Islet of Langerhans (tissue), 1 donor: ENCODE measurements at regions not wholly inside any gene's neighbourhood (a gene's known extent, or its start where the extent isn't known, plus 50 kb on each side); places are given as distances from the start of the nearest gene placed in this dataset.
"Not testable (repeated sequence)": the region's sequence is repeated elsewhere in the genome, so short reads cannot be mapped to it uniquely, and the experiment has no call there.

Experiments
- FAIRE-seq: peaks from one replicate; lab custom pipeline; 2011; peaks lifted over from hg19 to GRCh38; lab: Jason Lieb, UNC

- no peak for FAIRE-seq
Measured at GRCh38 chr21:41585199-41585994, 77.4 kb upstream of the TMPRSS2 start.

GRCh38 chr21:41584603-41585176, 76.7 kb upstream of the TMPRSS2 start:
- no peak for FAIRE-seq

DNA sequence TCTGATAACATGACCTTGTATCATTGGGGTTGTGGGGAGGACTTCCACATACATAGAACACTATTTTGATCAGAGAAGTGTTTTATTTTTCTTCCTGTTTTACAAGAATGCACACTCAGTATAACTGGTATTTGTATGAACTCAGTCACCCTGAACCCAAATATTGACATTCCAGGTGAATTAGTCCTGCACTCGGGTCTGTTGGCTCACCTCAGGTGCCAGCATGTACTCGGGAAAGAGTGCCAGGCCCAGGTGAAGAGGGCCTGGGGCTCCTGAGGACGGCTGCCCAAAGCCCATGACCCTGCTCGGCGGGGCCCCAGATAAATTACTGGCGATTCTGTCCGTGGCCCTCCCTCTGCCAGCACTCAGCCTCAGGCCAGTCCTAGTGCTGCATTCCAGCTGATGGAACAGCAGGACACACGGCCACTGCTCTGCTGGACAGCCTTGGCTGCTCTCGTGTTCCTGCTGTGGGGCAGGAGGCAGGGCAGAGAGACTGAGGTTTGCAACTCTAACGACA, 75.4 kb upstream of the TMPRSS2 start:
- FAIRE-seq, result peak; percentile 13

DNA sequence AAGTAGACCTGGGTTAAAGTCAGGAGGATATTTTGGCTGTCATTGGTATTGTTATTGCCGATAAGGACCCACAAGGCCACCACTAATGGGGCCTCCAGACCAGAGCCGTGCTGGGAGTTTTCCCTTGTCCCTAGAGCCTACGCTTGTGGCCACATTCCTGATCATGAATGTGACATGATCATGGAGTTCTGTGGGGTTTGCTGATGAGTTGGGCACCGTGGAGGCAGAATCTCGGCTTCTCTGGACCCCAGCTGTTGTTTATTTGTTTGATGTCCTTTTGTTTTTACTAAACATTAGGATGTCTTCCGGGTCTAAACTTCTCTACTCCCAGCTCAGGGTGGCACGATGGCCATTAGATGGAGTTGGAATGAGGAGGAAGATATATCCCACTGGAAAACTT, 74.9 kb upstream of the TMPRSS2 start:
- FAIRE-seq, result no peak

DNA sequence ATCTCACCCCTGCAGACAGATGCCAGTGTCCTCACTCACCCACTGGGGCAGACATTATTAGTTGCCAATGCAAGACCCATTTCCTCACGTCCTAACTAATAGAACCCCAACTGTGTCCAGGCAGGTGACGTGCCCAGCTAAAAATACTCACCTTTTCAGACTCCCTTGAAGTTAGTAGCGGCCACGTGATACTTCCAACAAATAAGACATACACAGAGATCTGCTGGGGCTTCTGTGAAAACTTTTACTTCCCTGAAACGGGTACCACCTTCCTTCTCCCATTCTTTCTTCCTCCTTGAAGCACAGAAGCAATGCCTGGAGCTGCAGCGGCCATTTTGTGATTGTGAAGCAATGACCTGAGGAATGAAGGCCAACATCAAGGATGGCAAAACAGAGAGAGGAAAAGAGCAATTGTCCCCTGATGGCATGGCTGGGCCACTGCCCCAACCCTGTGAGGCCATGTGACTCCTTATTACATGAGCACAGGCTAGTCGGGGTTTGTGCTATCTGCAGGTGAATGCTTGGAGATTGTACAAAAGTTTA, 74.4 kb upstream of the TMPRSS2 start:
- FAIRE-seq, result no peak

DNA sequence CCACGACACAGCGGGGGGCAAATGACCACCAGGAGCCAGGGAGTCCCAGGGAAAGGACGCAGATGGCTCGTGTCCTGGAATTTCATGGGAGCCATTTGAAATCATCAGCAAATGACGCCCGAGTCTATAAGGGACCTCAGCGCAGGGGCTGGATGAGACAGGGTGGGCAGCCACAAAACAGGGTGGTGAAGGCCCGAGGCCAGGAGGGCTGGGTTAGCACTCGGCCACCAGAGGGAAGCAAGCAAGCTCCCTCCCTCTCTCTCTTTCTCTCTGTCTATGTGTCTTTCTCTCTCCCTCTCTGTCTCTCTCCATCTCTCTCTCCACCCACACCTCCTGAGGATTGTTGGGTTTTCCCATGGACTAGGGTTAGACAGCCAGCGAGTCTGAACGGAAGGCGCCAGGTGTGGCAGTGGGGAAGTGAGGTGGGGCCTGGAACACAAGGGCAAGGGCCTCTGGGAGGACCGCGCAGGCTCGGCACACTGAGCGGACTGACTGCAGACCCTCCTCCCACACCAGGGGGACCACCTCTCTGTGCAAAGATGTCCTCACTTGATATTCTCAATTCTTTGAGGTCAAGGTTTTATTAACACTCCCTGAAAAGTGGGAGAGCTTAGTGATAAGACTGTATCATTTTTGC, 73.8 kb upstream of the TMPRSS2 start:
- no peak for FAIRE-seq

DNA sequence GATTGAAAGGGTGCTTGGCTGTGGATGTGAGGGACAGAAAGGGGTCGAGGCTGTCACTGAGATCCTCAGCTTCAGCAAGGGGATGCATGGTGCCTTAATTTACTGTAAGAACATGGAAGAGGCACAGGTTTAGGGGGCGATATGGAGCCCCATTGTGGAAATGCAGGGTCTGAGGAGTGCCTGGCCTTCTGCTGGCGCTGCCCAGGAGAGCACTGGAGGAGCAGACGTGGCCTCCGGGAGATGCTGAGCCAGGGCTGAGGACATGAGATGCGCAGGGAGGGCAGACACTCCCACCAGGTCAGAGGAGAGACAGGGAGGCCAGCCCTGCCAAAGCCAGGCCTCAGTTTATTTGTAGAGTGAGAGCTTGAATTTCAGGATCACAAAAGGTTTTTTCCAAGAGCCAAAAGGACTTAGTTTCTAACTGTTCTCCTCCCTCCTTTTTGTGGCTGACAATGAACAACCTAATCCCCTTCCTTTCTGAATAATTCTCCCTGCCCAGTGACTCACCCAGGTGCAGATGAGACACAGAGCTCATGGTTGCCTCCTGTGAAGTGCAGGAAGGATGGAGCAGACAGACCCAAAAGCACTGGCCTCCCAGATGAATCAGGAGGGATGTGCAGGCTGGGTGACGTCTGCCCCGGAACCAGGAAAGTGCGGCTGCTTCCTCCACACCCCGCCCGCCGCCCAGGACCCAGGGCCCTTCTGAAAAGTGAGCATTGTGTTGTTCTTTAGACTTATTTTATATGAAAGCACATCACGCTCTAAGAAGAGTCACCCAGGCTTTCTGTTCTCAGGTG, 73.0 kb upstream of the TMPRSS2 start:
- no peak for FAIRE-seq

- no peak for FAIRE-seq
Measured at GRCh38 chr21:41579692-41580091, 71.7 kb upstream of the TMPRSS2 start.

DNA sequence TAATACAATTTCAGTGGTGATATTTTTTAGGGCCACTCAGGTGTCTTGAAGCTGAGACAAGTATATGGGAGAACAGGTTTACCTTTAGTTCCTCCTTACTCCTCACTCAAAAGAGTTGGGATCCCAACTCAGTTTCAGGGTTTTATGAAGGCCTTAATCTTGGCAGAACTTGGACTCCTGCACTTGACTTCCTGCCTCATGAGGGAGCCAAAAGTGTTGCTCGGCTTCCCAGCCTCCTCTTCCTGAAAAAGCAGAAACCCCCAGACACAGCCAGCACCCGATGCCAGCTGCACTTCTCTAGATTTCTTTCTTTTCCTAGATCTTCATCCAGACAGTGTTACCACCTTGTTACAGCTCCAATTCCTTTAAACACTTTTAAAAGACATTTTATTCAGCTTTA, 70.8 kb upstream of the TMPRSS2 start:
- FAIRE-seq, result no peak

- FAIRE-seq, result peak; percentile 51
Measured at GRCh38 chr21:41578083-41578482, 70.1 kb upstream of the TMPRSS2 start.

GRCh38 chr21:41576013-41576615, 68.2 kb upstream of the TMPRSS2 start:
- no peak for FAIRE-seq

GRCh38 chr21:41573902-41574690, 66.1 kb upstream of the TMPRSS2 start:
- FAIRE-seq, result no peak

DNA sequence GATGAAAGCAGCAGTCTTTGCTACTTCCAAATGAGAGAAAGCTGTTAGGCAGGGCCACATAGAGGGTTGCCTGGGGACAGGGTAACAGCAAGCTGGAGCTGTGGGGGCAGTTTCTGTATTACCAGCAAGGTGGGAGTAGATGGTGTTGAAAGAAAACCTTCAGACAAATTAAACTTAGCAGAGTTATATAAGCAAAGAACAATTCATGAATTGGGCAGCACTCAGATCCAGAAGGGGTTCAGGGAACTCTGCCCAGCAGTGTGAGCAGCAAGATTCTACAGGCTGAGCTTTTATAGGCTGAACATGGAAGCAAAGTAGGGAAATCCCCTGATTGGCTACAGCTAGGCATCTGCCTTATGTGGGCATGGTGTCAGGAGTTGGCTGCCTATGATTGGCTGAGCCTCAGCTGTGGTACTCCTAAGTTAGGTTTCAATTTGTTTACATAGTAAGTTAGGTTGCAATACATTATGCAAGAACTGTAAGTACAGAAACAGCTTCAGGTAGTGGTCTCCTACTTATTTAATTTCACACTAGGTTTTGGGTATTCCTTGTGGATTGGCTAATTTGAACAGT, 64.1 kb upstream of the TMPRSS2 start:
- FAIRE-seq, result no peak

- FAIRE-seq, result no peak
Measured at GRCh38 chr21:41570791-41571355, 62.9 kb upstream of the TMPRSS2 start.

DNA sequence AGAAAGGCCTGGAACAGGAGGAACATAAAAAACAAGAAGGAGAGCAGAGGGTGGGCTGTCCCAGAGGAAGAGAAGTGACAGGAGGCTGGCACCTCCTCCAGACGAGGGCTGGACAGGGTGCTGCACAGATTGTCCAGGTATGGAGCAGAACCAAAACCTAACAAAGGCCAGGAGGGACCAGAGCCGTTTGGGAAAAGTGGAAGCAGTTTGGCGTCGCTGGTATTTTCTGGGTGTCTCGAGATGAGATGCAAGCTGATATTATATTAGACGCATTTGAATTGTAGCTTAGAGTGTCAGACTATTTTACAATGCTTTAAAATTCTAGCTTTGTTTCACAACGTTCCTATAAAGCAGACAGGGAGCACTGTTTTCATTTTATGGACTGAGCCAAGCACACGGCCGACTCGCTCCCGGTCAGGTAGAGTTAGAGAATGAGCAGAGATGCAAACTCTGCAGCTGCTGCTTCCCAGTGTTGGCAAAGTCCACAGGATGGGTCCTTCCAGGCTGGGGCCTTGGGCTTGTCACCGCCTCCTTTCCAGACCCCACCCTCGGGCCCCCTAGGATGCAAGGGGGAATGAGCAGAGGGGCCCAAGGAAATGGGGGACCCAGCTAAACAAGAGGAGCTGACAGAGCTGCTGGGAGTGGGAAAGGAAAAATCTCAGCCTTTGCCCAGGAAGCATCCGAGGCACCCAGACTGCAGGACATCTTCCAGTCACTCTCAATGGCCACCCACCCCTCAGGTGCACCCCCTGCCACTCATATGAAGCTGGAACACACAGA, 60.8 kb upstream of the TMPRSS2 start:
- no peak for FAIRE-seq

- no peak for FAIRE-seq
Measured at GRCh38 chr21:41567901-41568510, 60.0 kb upstream of the TMPRSS2 start.

DNA sequence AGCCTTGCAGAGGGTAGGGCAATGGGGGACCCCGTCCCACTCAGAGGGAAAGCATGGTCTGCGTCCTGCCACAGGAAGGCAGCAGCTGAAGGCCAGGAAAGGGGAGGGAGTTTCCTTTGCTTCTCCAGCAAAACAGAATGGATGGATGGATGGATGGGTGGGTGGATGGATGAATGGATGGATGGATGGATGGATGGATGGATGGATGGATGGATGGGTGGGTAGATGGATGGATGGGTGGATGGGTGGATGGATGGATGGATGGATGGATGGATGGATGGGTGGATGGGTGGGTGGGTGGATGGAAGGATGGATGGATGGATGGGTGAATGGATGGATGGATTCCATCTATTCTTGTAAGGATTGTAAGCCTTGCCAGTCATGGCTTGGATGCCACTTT, 59.3 kb upstream of the TMPRSS2 start:
- FAIRE-seq, result not testable (repeated sequence)

DNA sequence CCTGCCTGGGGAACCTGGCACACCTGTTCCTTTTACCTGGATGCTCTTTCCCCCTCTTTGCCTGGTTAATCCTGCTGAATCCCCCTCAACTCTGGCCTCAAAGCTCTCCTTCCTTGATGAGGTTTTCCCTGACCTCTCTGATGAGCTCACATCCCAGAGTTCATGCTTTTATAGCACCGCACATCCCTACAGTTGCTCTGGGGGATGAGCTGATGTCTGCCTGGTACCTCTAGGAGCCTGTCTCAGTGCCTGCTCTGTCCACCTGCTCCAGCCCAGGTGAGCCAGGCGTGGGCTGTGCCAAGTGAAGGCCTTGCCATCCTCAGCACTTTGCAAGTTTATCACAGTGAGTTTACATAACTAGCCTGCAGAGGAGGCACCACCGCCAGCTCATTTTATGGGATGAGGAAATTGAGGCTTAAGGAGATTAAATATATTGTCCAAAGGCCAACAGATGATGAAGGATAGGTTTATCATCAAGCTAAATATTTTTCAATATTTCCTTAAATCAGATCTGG, 58.6 kb upstream of the TMPRSS2 start:
- no peak for FAIRE-seq

- FAIRE-seq, result no peak
Measured at GRCh38 chr21:41565550-41565949, 57.6 kb upstream of the TMPRSS2 start.
